HG02943 (cell line): ENCODE measurements at regions not wholly inside any gene's neighbourhood (a gene's known extent, or its start where the extent isn't known, plus 50 kb on each side); places are given as distances from the start of the nearest gene placed in this dataset.
A peak's percentile ranks its signal among the peaks of the same experiment; 100 is the strongest.

ENCODE experiments used
- ATAC-seq: cut with Tn5 transposase; IDR thresholded peaks from one replicate; pipeline ENCODE4 v1.9.1; 2021; ENCODE audit warnings: mild to moderate bottlenecking, low read depth, moderate library complexity; ENCODE audit not compliant: unreplicated experiment

DNA sequence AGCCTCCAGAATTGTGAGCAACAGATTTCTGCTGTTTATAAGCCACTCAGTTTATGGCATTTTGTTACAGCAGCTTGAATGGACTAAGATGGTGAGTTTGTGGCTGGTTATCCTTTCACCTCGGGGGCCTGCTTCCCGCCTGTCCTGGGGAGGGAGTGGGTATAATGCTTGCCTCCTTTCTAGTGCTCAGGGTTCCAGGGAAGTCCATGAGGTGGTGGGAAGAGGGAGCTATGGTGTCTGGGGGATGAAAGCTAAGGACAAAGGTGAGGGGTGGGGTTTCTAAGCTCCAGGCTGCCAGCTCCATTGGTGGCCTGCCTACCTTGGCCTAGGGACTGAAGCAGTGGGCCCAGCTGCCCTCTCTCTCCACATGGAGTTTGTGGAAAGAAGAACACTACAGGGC lies 50.2 kb upstream of the SDK2 start:
- ATAC-seq: no peak

DNA sequence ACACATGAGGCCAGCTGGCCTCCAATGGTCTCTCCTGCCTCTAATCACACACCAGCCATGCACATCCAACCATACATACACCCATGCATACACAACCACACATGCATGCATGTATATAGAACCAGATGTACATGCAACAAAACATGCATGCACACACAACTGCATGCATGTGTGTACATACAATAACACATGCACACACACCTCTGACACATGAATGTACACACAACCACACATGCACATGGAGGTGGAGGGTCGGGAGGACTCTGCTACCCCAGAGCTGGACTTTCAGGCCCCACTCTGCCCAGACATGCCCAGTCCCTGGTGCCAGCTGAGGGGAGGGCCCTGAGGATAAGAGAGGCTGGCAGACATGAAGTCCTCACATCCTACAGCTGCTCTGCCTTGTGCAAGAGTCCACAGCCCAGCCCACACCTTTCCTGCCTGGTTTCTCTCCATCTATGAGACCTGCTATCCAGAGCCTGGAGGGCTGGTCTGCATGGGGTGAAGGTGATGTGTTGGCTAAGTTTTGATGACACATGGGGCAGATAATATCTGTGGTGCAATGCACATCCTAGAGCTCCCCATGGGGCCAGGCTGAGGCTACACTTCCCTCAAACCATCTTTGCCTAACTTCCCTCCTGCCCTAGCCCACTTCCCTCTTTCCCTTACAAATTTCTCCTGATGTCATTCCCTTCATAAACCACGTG lies 50.9 kb upstream of the SDK2 start:
- no peak for ATAC-seq

DNA sequence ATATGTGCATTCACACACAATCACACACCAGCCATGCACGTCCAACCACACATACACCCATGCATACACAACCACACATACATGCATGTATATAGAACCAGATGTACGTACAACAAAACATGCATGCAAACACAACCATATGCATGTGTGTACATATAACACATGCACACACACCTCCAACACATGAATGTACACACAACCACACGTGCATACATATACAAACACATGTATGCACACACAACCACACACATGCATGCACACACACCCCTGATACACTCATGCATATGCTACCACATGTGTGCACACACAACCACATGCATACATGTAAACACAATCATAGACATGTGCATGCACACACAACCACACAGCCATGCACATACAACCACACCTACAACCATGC lies 52.0 kb upstream of the SDK2 start:
- ATAC-seq: no peak

DNA sequence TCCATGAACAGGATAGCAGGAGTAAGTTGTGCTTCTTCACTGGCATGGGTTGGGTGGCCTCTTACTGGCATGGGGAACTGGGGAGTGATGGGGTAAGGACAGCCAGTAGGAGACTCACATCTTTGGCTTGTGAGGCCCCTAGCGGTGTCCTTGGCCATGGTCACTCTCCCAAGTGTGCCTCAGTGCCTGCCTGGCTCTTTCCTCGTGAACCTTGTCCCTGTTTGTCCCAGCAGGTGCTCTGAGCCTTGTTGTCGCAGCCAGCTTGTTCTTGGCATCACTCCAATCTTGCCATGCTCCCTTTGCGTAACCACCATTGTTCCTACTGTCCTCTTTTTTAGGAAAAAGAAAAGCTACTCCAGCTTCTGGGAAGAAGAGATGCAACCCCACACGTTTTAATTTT lies 53.6 kb upstream of the SDK2 start:
- ATAC-seq: no peak

DNA sequence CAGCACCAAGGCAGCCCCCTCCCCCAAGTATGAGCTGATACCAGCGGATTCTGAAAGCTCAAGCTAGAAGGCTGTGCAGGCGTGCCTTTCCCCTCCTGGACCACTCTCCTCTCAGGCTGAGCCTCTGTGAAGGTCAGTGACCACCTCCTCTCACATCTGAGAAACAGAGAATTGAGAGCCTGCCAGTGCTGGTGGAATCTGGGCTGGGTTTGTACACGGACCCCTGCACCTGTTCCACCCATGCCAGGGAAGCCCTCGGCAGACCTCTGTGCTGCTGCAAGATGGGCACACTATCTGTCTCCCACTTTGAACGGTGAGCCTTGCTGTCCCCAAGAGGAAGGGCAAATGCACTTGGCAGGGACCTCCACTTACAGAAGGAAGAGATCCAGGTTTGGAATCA lies 54.7 kb upstream of the SDK2 start:
- ATAC-seq: no peak

DNA sequence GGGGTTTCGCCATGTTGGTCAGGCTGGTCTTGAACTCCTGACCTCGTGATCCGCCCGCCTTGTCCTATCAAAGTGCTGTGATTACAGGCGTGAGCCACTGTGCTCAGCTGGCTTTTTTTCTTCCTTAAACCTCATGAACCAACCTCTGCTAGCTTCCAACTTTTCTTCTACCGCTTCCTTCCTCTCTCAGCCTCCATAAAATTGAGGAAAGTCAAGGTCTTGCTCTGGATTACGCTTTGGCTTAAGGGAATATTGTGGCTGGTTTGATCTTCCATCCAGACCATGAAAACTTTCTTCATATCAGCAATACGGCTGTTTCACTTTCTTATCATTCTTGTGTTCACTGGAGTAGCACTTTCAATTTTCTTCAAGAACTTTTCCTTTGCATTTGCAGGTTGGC lies 57.5 kb upstream of the SDK2 start:
- no peak for ATAC-seq

DNA sequence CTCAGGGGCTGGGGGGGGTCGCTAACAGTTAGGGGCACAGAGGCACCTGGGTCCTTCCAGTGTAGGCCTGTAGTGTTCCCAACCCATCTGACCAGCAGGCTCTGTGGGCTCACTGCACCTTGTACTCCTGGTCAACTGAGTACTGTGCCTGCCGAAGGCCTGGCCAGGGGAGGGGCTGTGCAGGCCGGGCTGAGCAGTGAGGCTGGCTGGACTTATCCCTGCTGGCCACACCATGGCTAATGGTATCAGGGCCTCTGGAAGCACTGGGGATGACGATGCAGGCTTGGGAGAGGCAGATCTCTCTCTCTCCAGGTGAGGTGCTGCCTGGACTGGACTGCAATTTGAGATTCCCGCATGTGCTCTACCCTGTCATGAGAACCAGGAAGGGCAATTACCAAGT lies 58.9 kb upstream of the SDK2 start:
- ATAC-seq: no peak

DNA sequence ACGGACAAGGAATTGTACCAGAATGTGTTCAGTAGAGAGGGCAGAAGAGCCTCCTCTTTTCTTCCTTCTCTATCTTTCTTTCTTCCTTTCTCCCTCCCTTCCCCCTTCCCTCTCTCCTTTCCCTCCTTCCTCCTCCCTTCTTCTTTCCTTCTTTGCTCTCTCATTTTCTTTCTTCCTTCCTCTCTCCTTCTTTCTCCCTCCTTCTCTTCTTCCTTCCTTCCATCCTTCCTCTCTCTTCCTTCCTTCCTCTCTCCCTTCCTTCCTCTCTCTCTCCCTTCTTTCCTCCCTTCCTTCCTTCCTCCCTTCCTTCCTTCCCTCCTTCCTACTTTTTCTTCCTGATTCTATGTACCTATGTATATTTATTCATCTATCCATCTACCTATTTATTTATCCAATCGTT lies 59.7 kb upstream of the SDK2 start:
- no peak for ATAC-seq

DNA sequence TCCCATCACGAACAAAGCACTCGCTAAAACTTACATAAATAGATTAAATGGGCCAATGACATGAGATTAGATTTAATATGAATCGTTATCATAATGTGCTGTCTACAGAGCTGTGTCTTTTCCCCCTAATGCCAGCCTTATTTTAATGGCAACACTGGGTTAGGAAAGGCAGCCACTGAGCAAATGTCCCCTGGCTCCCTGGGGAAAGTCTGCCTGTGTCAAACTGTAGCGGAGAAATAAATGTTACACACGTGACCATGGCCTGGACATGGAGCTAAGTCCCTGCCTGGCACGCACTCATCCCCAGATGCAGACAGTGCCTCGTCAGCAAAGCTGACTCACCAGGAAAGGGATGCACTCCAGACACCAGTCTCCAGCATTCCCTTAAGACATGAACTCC lies 61.3 kb upstream of the SDK2 start:
- ATAC-seq: no peak

DNA sequence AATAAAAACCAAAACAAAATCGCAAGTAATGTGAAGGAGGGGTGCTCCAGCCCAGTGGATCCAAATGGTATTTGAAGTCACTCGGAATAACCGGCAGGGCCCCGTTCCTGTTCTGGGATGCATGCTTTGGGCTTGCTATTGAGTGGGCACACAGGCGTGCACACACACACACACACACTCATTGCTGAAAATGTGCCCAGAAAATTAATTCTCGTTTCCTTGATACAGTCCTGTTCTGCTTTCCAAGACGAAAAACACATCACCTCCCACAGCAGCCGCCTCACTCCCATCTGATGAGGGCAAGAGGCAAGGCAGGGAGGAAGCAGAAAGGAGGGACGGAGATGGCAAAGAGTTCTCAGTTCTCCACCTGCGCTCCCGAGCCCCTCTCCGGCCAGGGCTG lies 62.2 kb upstream of the SDK2 start:
- no peak for ATAC-seq

DNA sequence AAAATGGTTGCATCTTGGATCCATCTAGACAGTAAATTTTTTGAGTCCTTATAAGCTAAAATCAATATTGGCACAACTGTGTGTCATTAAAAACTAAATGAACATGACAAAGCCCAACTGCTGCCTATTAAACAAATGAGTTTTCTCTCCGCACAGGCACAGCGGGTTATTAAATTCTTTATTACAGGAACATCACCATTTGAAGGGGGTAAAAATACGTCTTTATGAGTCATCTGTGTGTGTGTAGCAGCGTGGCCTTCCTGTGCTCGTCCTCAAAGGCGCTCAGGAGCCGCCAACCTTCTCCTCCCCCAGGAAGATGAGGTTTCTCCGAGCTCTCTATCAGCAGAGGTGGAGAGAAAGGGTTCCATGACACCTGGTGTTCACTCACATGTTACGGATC lies 62.6 kb upstream of the SDK2 start:
- ATAC-seq: no peak

DNA sequence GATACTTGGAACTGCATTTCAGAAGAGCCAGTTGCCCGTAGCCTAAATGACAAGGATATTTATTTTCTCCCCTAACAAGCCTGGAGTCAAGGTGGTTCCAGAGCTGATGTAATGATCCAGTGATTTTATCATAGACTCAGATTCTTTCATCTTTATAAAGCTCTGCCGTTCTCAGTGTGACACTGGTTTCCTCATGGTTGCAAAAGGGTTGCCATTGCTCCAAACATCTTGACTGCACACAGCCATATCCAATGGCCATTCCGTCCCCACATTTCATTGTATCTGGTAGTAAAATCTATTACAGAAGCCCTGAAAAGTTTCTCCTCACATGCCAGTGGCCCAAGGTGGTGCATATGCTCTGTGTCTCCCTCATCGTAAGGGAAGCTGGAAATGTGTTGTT lies 63.1 kb upstream of the SDK2 start:
- ATAC-seq: no peak

DNA sequence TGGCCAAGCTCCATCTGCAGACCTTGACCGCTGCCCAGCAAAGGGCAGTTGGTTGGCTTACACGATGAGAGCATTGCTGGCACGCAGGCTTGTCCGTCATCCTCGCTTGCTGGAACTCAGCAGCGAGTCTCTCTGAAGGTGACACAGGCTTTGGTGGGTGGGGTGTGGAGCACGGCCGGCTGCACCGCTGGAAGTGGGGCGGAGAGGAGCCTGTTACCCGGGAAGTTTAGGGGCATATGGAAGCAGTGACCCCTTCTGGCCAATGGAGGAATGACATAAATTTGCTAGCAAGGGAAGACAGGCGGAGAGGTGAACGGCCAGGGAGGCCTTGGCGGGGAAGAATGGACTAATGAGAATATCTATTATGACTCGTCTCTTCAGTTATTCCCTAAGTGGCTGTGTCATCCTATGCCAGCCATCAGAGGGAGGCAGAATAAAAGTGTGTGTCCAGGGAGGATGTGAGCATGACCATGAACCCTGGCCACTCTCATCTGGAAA lies 65.9 kb upstream of the SDK2 start:
- no peak for ATAC-seq

DNA sequence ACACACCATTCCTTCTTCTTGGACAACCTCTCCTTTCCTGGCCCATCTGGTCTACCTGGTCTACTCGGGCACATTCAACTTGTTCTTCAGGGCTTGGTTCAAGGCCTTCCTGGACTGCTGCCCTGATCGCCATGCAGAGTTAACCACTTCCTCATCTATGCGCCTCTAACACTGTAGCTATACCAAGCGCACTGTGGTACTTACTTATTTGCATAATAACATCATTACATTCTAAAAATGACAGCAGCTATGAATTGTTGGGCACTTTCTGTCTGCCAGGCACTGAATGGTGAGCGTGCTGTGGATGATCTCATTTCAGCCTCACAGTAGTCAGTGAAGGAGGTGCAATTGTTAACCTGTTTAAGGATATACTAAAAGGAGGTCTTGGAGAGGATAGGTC lies 66.9 kb upstream of the SDK2 start:
- ATAC-seq: peak; percentile 77

DNA sequence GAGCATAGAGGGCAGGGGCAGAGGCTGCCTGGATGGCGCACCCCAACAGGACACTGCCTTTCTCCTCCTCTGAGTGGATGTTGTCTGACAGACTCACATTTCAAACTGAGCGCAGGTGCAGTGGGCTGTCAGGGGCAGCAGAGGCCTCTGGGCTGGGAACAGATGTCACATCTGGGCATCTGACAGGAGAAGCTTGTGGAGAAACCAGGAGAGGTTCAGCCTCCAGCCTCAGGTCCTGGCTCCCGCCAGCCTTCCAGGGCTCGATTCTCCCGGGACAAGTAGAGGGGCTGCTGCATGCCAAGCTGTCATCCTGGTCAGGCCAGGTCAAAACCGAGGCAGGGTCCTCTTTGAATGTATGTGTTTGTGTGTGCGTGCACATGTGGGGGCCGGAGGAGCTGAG lies 67.7 kb upstream of the SDK2 start:
- no peak for ATAC-seq

DNA sequence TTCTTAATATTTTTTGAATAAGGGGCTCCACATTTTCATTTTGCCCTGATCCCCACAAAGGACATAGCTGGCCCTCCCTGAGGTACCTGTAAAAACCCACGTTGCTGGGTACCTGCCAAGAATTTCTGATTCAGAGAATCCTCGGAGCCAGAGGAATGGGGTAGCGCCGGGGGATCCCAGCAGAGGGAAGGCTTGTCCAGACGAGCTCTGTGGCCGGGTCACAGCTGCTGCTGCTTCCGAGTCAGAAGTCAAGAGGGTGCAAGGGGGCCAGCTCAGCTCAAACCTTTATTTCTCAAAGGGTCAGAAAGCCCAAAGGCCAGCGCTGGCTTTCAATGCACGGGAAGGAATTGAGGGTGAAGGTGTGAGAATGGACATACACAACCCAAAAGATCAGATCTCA lies 68.9 kb upstream of the SDK2 start:
- no peak for ATAC-seq

DNA sequence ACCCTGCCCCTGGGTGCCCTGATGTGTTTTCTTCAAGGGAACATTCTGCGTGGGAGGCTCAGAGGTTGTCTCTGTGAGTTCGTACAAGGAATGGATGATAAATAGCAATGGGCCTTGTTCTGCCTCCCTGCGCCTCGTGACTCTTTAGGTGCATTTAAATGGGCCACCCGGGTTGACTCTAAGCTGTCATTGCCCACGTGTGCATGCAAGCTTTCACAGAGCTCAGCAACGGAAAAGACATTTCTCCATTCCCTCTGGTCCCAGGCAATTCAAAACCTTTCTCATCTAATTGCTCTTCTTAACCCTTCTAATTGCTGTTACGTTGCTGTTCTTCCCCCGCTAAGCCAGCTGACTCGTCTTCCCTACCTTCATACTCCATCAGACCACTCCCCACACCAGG lies 71.5 kb upstream of the SDK2 start:
- no peak for ATAC-seq

DNA sequence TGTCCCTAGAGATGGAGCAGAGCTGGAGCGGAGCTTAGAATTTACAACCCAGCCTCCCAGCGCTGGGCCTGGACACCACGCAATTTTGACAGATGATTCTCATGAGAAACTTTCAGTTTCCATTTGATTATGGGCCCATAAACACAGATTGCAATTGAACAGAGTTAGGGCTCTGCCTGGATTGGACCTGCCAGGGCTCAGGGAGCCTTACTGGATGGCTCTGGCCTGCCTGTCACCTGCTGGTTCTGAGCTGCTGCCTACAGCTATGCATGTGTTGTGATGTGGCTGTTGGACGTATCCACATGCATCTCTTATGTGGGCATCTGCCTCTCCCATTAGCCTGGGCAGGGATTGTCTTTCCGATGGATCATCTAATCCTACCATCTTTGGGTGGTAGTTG lies 73.4 kb upstream of the SDK2 start:
- no peak for ATAC-seq

DNA sequence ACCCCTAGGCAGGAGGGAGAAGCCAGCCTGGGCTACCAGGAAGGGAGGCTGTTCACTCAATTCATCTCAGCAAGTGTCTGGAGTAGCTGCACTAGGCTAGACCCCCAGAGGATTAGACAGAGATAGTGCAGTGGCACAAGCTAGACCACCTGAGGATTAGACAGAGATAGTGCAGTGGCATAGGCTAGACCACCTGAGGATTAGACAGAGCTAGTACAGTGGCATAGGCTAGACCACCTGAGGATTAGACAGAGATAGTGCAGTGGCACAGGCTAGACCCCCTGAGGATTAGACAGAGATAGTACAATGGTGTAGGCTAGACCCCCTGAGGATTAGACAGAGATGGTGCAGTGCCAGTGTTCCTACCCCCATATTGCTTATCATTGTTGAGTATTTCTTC lies 74.1 kb upstream of the SDK2 start:
- ATAC-seq: no peak

DNA sequence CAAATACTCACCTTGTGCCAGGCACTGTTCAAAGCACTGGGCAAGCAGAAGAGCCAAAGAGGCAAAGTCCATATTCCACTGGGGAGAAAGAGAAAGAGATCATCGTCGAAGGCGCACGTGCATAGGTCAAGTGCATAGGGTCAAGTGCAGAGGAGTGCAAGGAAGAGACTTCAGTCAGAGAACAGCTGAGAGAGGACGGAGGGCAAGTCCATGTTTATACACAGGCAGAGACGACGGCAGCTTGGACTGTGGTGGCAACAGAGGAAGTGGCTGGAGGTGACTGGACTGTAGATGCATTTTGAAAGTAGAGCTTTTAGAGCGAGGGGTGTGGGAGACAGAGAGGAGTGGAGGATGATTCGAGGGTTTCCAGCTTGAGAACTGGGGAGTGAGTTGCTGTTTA lies 74.7 kb upstream of the SDK2 start:
- no peak for ATAC-seq

DNA sequence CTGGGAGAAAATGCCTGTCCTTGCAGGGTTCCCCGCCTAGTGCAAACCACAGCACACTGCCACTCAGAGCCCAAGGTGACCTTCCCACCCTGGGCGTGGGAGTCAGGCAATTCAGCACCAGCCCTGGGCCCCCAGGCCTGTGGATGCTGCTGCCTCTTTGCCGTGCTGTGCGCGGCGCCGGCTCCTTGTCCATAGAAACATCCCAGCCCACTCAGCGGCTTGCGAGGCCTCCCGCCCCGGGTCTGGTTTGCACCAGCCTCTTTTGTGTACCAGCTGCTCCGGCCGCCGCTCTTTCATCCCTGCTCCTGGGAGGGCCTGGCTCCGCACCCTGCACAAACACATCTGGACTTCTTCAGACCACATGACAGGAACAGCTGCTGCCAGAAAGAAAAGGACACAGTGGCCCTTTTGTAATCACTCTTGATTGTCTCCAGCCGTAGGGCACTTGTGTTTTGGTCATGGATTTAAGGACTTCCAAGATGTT lies 75.4 kb upstream of the SDK2 start:
- ATAC-seq: no peak

DNA sequence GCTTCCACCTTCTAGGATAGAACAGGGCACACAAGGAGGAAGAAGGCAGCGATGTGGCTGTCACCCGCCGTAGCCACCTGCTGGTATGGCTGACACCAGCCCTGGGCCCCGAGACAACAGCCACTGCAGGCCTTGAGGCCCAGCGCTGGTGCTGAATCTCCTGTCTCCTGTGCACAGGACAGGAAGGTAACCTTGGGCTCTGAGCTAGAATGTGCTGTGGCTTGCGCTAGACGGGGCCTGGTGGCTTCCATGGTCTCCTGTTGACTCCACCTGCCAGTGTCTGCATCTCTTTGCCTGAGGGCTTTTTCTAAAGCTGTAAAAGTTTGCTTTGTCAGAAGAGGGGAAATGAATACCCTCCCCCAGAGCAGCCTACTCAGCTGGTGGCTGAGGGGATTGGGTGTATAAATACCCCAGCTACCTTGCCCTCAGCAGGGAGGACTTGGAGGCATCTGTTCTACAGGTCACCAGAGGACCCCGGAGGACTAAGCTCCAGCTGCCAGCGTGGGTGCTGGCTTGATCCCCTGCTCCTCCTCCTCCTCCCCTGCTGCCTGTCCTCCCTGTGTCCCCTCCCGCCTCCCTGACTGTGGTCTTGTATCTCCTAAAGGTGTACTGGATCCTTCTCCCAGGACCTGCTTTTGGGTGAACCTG lies 76.1 kb upstream of the SDK2 start:
- ATAC-seq: no peak
